Epithelial cell of proximal tubule (primary cell): ENCODE measurements at regions not wholly inside any gene's neighbourhood (a gene's known extent, or its start where the extent isn't known, plus 50 kb on each side); places are given as distances from the start of the nearest gene placed in this dataset.

Experiments used
- DNase-seq: peaks from one replicate; pipeline ENCODE4 v3.0.0-alpha.2; 2011; ENCODE audit warnings: low read depth
- H3K4me3 ChIP-seq: 2 replicates; pipeline ENCODE4 v1.5.1; 2011; ENCODE audit warnings: low read depth, mild to moderate bottlenecking, low read length
- CTCF ChIP-seq: conservative IDR thresholded peaks from 2 replicates; pipeline ENCODE4 v1.5.1; 2012; ENCODE audit warnings: low read depth, mild to moderate bottlenecking, low read length

- no peak overlapping the region for H3K4me3 ChIP-seq
- no peak for TF ChIP-seq CTCF
- DNase-seq, result no peak
Observed at GRCh38 chr6:139863964-139864363, 489.5 kb upstream of the CITED2 start.

- no peak for DNase-seq
- no peak for TF ChIP-seq CTCF
- no peak overlapping the region for H3K4me3 ChIP-seq
Observed at GRCh38 chr6:139863346-139863745, 488.9 kb upstream of the CITED2 start.

GRCh38 chr6:139862311-139862710 is 487.9 kb upstream of the CITED2 start:
- H3K4me3 ChIP-seq, result no peak overlapping the region
- TF ChIP-seq CTCF, result no peak
- no peak for DNase-seq

GRCh38 chr6:139860203-139860602 is 485.8 kb upstream of the CITED2 start:
- no peak for DNase-seq
- no peak for TF ChIP-seq CTCF
- no peak overlapping the region for H3K4me3 ChIP-seq

- no peak for DNase-seq
Observed at GRCh38 chr6:139858429-139858828, 484.0 kb upstream of the CITED2 start.

GRCh38 chr6:139857143-139857542 is 482.7 kb upstream of the CITED2 start:
- no peak overlapping the region for H3K4me3 ChIP-seq
- TF ChIP-seq CTCF, result no peak
- no peak for DNase-seq

More at GRCh38 chr6:139858429-139858828, 484.0 kb upstream of the CITED2 start:
- no peak overlapping the region for H3K4me3 ChIP-seq
- no peak for TF ChIP-seq CTCF

GRCh38 chr6:139856562-139856961 is 482.1 kb upstream of the CITED2 start:
- TF ChIP-seq CTCF, result no peak
- H3K4me3 ChIP-seq, result no peak overlapping the region
- DNase-seq, result no peak
